ENCODE measurements at regions not wholly inside any gene's neighbourhood (a gene's known extent, or its start where the extent isn't known, plus 50 kb on each side); places are given as distances from the start of the nearest gene placed in this dataset.

DNA sequence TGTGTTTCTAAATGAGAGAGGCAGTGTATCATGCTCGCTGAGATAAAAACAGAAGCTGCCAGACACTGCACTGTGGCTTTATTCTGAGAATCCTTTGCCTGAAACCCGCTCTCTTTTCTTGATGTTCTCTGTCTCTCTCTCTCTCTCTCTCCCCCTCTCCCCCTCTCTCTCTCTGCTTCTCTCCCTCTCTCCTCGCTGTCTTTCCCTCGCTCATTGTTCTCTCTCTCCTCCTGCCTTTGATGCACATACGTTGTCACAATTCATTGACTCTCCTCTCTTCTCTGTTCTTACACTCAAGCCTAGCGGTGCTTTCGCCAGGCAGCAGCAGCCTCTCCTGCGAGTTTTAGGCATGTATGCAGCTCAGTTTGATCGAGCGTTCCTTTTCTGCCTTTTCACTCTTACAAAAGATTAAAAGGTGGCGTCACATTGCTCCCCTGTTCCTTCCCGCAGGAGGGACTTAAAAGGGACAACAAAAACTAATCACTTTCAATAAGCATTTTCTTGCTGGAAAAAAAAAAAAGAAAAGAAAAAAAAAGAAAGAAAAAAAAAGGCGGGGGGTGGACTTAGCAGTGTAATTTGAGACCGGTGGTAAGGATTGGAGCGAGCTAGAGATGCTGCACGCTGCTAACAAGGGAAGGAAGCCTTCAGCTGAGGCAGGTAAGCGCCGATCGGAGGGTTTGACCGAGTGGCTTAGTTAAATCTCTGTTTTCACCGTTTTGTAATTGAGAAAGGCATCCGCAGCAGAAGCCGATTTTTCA is 717.9 kb upstream of the WWC1 start:
- peak; percentile 47 for DNase-seq (ENCODE audit: low read depth)
- H3K27me3 ChIP-seq (ENCODE audit: control insufficient read depth, insufficient read depth, low read length), result peaks cover 13% of the 10 kb centered on the region
- H3K4me3 ChIP-seq (ENCODE audit: low read depth, low read length), result peak overlapping the region; percentile 3
- TF ChIP-seq, protein P1, sequence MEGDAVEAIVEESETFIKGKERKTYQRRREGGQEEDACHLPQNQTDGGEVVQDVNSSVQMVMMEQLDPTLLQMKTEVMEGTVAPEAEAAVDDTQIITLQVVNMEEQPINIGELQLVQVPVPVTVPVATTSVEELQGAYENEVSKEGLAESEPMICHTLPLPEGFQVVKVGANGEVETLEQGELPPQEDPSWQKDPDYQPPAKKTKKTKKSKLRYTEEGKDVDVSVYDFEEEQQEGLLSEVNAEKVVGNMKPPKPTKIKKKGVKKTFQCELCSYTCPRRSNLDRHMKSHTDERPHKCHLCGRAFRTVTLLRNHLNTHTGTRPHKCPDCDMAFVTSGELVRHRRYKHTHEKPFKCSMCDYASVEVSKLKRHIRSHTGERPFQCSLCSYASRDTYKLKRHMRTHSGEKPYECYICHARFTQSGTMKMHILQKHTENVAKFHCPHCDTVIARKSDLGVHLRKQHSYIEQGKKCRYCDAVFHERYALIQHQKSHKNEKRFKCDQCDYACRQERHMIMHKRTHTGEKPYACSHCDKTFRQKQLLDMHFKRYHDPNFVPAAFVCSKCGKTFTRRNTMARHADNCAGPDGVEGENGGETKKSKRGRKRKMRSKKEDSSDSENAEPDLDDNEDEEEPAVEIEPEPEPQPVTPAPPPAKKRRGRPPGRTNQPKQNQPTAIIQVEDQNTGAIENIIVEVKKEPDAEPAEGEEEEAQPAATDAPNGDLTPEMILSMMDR (IDR thresholded peaks at IDR 0.05; ENCODE audit: insufficient read depth, low read length, severe bottlenecking), result no peak
- no peak for FAIRE-seq
- no peaks in the 10 kb centered on the region for H3K36me3 ChIP-seq (ENCODE audit: control insufficient read depth, insufficient read depth, low read length)

DNA sequence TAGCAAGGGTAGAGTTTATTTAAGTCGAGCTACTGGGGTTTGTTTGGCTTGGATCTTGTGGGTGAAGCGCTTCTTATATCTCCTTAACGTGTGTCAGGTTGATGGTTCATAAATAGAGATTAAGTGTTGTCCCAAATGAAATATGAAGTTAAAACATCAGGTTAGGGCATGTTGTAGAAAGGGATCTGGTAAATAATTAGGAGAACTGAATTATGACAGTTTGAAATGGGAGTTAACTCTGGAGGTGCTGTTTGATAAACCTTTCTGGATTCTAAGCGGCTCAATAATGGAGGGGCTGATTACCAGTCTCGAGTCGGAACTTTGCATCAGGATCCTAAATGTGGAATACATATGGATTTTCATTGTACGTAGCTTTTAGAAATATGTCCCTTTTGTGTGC is 717.0 kb upstream of the WWC1 start:
- no peak for FAIRE-seq
- TF ChIP-seq, protein P1 (IDR thresholded peaks at IDR 0.05; ENCODE audit: insufficient read depth, low read length, severe bottlenecking), result no peak
- no peak overlapping the region for H3K4me3 ChIP-seq (ENCODE audit: low read depth, low read length)
- H3K36me3 ChIP-seq (ENCODE audit: control insufficient read depth, insufficient read depth, low read length), result no peaks in the 10 kb centered on the region
- DNase-seq (ENCODE audit: low read depth), result no peak
- peaks cover 13% of the 10 kb centered on the region for H3K27me3 ChIP-seq (ENCODE audit: control insufficient read depth, insufficient read depth, low read length)

DNA sequence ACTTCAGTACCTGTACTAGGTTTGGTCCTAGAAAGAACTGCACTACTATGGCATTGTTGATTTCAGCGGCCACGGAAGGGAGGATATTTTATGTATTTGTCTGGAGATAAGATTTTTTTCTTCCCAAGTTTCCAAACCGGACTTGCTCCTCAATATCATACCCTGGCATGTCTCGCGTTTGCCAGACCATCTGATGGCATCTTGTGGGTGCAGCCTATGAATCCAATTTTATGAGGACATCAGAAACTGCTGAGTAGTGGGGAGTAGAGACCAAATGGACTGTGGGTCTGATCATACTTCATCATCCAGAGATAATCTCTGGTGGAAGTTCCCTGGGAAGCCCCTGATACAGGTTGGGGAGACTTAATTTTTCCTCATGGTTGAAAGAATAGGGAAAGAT is 716.1 kb upstream of the WWC1 start:
- H3K27me3 ChIP-seq (ENCODE audit: control insufficient read depth, insufficient read depth, low read length), result peaks cover 13% of the 10 kb centered on the region

DNA sequence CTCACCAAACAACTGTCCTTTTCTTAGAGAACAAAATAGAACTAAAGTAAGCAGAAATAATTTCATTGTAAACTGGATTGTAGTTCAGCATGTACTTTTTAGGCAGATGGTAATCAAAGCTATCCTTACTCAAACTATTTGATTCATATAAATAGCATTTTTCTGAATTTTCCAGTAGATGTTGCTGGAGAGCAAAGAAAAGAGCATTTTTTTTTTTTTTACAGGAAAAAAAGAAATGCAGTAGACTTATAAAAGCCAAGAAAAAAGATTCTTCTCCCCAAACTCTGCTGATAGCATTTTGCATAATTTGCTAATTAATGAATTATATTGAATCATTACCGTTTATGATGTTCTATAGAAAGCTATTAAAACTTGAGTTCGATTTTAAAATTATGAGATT is 715.3 kb upstream of the WWC1 start:
- no peak overlapping the region for H3K4me3 ChIP-seq (ENCODE audit: low read depth, low read length)
- DNase-seq (ENCODE audit: low read depth) (no peak), FAIRE-seq (no peak)
- TF ChIP-seq, protein P1 (IDR thresholded peaks at IDR 0.05; ENCODE audit: insufficient read depth, low read length, severe bottlenecking), result no peak
- peaks cover 12% of the 10 kb centered on the region for H3K27me3 ChIP-seq (ENCODE audit: control insufficient read depth, insufficient read depth, low read length)
- no peaks in the 10 kb centered on the region for H3K36me3 ChIP-seq (ENCODE audit: control insufficient read depth, insufficient read depth, low read length)

More for the DNA sequence above, 716.1 kb upstream of the WWC1 start:
- H3K36me3 ChIP-seq (ENCODE audit: control insufficient read depth, insufficient read depth, low read length), result no peaks in the 10 kb centered on the region
- H3K4me3 ChIP-seq (ENCODE audit: low read depth, low read length), result no peak overlapping the region
- no peak for DNase-seq (ENCODE audit: low read depth)
- TF ChIP-seq, protein P1 (IDR thresholded peaks at IDR 0.05; ENCODE audit: insufficient read depth, low read length, severe bottlenecking), result no peak
- no peak for FAIRE-seq

DNA sequence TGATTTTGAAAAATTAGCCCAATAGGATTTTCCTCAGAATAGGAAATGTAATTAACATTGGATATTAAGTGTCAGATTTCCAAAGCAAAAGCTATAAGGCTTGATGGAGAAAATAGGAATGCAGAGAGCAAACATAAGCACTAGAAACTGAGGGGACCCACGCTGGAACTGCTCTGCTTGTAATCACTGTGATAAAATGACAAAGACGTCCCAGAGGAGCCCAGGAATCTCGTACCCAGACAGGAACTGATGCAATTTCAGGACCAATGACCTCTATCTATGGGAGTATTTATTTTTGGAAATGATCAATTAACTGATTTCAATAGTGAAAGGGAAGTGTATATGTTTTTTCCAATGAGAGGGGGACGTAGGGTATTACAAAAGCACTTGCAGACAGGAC is 714.5 kb upstream of the WWC1 start:
- Histone ChIP-seq H3K27me3 (ENCODE audit: control insufficient read depth, insufficient read depth, low read length) (peaks cover 11% of the 10 kb centered on the region), H3K4me3 (ENCODE audit: low read depth, low read length) (no peak overlapping the region), H3K36me3 (ENCODE audit: control insufficient read depth, insufficient read depth, low read length) (no peaks in the 10 kb centered on the region)
- FAIRE-seq (no peak), DNase-seq (ENCODE audit: low read depth) (no peak)
- TF ChIP-seq, protein P1 (IDR thresholded peaks at IDR 0.05; ENCODE audit: insufficient read depth, low read length, severe bottlenecking), result no peak

DNA sequence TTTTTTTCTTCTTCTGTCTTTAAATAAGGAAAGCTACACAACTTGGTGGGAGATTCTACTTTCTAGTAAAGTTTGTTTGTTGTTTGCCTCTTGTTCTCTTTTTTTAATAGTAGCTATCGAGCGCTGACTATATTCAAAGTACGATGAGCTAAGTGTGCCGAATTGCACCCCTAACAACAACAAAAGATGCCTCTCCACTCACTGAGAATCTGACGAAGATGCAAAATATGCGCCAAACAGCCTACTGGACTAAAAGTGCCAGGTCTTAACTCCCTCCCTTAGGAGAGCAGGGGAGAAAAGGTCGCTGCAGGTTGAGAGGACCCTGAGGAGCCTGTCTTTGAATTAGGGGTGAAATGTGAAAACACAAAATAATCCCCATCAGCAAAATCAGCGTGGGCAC is 713.8 kb upstream of the WWC1 start:
- Histone ChIP-seq H3K36me3 (ENCODE audit: control insufficient read depth, insufficient read depth, low read length) (no peaks in the 10 kb centered on the region), H3K4me3 (ENCODE audit: low read depth, low read length) (no peak overlapping the region), H3K27me3 (ENCODE audit: control insufficient read depth, insufficient read depth, low read length) (peaks cover 7% of the 10 kb centered on the region)
- TF ChIP-seq, protein P1 (IDR thresholded peaks at IDR 0.05; ENCODE audit: insufficient read depth, low read length, severe bottlenecking), result no peak
- no peak for DNase-seq (ENCODE audit: low read depth)
- no peak for FAIRE-seq

All from bronchial epithelial cell (primary cell).